Ascending aorta (tissue), 2 donors: ENCODE measurements at regions not wholly inside any gene's neighbourhood (a gene's known extent, or its start where the extent isn't known, plus 50 kb on each side); places are given as distances from the start of the nearest gene placed in this dataset.
A peak's percentile ranks its signal among the peaks of the same experiment; 100 is the strongest.

Experiments
- DNase-seq, 2 donors: peaks; one replicate each; pipeline ENCODE4 v3.0.0-alpha.2; 2019; ENCODE audit warnings: low spot score in 2 of 2
- H3K27ac ChIP-seq, 2 donors: fragments of 200-600 bp; sonication (generic); one replicate each; pipeline ENCODE4 v1.5.1; 2016 to 2017; ENCODE audit warnings: mild to moderate bottlenecking in 1 of 2
- H3K27me3 ChIP-seq: fragments of 200-600 bp; sonication (generic); one replicate; pipeline ENCODE4 v1.5.1; 2017
- H3K36me3 ChIP-seq, 2 donors: fragments of 200-600 bp; sonication (generic); one replicate each; pipeline ENCODE4 v1.5.1; 2016
- H3K4me1 ChIP-seq, 2 donors: fragments of 200-600 bp; sonication (generic); one replicate each; pipeline ENCODE4 v1.5.1; 2016 to 2017; ENCODE audit warnings: mild to moderate bottlenecking in 1 of 2
- H3K4me3 ChIP-seq, 2 donors: fragments of 200-600 bp; sonication (generic); one replicate each; pipeline ENCODE4 v1.5.1; 2016 to 2017; ENCODE audit warnings: mild to moderate bottlenecking in 1 of 2
- H3K9me3 ChIP-seq, 2 donors: fragments of 200-600 bp; sonication (generic); one replicate each; pipeline ENCODE4 v1.5.1; 2016
- CTCF ChIP-seq, 3 experiments: fragments of 200-600 bp in 2 of 3; fragments of 450-650 bp in 1 of 3; sonication (generic) in 2 of 3; IDR thresholded peaks; one replicate each; pipeline ENCODE4 v1.5.1; 2016 to 2019; ENCODE audit warnings: antibody characterized with exemption in 3 of 3, mild to moderate bottlenecking in 1 of 3, moderate library complexity in 1 of 3
- intact Hi-C: fragments of 100-400 bp; cut with DNase I; formaldehyde crosslinking; loops from one replicate; pipeline ENCODE4 v1.15.1; 2023

DNA sequence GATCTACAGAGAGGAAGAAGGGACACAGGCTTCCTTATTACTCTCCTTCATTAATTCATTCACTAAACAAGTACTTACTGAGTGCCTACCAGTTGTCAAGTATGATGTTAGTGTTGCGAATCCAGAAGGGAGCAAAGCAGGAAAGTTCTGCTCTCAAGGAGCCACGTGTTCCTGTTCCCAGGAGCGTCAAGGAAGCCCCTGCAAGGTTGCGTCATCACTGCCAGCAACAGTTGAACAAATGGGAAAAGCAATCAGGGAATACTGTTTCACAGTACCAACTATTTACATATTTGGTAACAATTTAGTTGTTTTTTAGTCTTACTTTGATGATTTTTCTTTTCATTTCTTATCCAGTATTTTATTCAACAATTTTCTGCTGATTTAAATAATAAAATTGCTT lies 310.0 kb downstream of the FOXA2 start:
- no peaks in the 10 kb centered on the region for H3K36me3 ChIP-seq
- H3K4me1 ChIP-seq, result no peaks in the 10 kb centered on the region
- intact Hi-C loops, result no loop called here
- no peak for TF ChIP-seq CTCF (IDR thresholded peaks at IDR 0.05)
- no peaks in the 10 kb centered on the region for H3K27me3 ChIP-seq
- no peak overlapping the region for H3K27ac ChIP-seq
- no peak for DNase-seq
- no peak overlapping the region for H3K4me3 ChIP-seq
- no peaks in the 10 kb centered on the region for H3K9me3 ChIP-seq

DNA sequence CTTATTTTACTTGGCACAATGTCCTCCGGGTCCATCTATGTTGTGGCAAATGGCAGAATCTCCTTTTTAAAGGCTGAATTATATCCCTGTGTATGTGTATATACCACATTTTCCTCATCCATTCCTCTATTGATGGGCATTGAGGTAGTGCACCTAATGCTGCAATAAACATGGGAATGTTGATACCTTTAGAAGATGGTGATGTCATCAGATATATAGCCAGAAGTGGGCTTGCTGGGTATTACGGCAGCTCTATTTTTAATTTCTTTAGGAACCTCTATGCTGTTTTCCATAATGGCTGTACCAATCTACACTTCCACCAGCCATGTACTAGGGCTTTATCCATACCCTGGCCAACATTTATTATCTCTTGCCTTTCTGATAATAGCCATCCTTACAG lies 315.7 kb downstream of the FOXA2 start:
- no peak for DNase-seq
- intact Hi-C loops, result no loop called here
- no peak overlapping the region for H3K4me3 ChIP-seq
- no peaks in the 10 kb centered on the region for H3K27me3 ChIP-seq
- no peaks in the 10 kb centered on the region for H3K9me3 ChIP-seq
- H3K36me3 ChIP-seq, result no peaks in the 10 kb centered on the region
- no peak for TF ChIP-seq CTCF (IDR thresholded peaks at IDR 0.05)
- no peak overlapping the region for H3K27ac ChIP-seq
- no peaks in the 10 kb centered on the region for H3K4me1 ChIP-seq

DNA sequence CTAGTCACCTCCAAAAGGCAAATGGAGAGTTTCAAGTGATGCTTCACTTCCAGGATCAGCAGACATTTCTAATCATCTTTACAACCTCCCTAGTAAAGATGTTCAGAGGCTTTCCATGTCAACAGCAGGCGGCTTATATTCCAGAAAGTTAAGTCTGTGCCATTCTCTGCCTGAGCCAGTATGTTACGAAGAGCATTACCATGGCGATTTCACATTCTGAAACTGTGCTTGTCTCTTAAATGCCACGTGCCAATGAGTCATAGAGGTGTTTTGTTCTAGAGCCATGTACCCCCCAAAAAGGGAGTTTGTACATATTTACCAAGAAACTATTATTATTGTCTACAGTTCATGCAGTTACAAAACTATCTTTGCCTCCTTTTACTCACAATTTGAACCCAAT lies 319.5 kb downstream of the FOXA2 start:
- H3K4me3 ChIP-seq, result no peak overlapping the region
- no peaks in the 10 kb centered on the region for H3K36me3 ChIP-seq
- no peaks in the 10 kb centered on the region for H3K27me3 ChIP-seq
- H3K4me1 ChIP-seq, result no peaks in the 10 kb centered on the region
- TF ChIP-seq CTCF (IDR thresholded peaks at IDR 0.05), result no peak
- intact Hi-C loops, result no loop called here
- DNase-seq, result no peak
- H3K27ac ChIP-seq, result no peak overlapping the region
- H3K9me3 ChIP-seq, result no peaks in the 10 kb centered on the region

DNA sequence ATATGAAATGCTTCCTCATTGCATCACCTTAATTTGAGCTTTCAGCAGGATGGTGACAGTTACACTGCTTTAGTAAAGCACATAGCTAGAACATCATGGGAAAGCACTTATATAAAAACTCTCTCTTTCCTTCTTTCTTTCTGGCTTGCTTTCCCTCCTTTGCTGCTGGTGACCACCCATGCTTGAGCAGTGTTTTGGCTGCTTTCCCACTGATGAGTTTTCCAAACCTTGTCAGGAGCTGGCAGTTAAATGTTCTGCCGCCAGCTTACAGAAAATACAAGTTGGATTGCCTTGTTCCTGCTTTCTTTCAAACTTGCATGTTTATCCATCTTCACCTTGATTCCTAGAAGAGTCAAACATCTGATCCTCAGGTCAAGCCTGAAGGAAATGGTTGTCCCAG lies 323.9 kb downstream of the FOXA2 start:
- no peaks in the 10 kb centered on the region for H3K4me1 ChIP-seq
- H3K9me3 ChIP-seq, result no peaks in the 10 kb centered on the region
- no peaks in the 10 kb centered on the region for H3K27me3 ChIP-seq
- no peak overlapping the region for H3K27ac ChIP-seq
- DNase-seq, result no peak
- no peak overlapping the region for H3K4me3 ChIP-seq
- H3K36me3 ChIP-seq, result no peaks in the 10 kb centered on the region
- intact Hi-C loops, result no loop called here
- no peak for TF ChIP-seq CTCF (IDR thresholded peaks at IDR 0.05)

GRCh38 chr20:22257912-22258311 lies 326.5 kb downstream of the FOXA2 start:
- Histone ChIP-seq H3K27me3 (no peaks in the 10 kb centered on the region), H3K9me3 (no peaks in the 10 kb centered on the region), H3K4me1 (no peaks in the 10 kb centered on the region), H3K27ac (no peak overlapping the region), H3K36me3 (no peaks in the 10 kb centered on the region), H3K4me3 (no peak overlapping the region)
- TF ChIP-seq CTCF (IDR thresholded peaks at IDR 0.05), result no peak
- no peak for DNase-seq
- intact Hi-C loops, result no loop called here

DNA sequence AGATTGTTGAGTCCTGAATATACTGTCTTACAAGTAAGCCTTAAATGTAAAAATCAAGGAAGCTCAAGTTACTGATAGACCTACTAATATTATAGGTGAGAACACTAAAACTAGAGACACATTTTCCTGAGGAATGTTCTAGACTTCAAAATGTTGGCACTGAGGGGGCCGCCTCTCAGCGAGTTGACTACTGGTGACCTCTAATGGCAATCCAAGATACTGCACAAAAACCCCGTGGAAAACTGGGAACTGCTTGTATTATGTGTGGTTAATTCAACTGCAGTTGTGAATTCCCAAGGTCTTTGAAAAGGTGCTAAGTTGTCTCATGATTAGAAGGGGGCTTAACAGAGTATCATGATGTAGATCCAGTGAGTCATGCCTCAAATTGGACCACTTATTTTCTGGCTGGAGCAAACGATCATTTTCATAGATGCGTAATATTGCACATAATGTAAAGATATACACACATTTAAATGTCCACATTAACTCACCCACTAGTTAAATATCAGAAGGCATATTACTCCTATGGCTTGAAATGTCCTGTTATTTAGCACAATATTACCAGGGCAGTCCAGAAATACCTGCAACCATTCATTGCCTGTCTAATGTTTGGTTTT lies 336.2 kb downstream of the FOXA2 start:
- no peak for DNase-seq
- Histone ChIP-seq H3K9me3 (no peaks in the 10 kb centered on the region), H3K36me3 (no peaks in the 10 kb centered on the region), H3K4me1 (no peaks in the 10 kb centered on the region), H3K27ac (no peak overlapping the region), H3K4me3 (no peak overlapping the region), H3K27me3 (no peaks in the 10 kb centered on the region)
- peak in 1 of 3 experiments; percentile 25 for TF ChIP-seq CTCF (IDR thresholded peaks at IDR 0.05)
- intact Hi-C loops, result no loop called here
